ENCODE measurements at regions not wholly inside any gene's neighbourhood (a gene's known extent, or its start where the extent isn't known, plus 50 kb on each side); places are given as distances from the start of the nearest gene placed in this dataset.

- H3K23me2 ChIP-seq (ENCODE audit: low read depth, low read length) = no peaks in the 10 kb centered on the region
- H2BK15ac ChIP-seq (ENCODE audit: low read length) = no peak overlapping the region
- DNase-seq (ENCODE audit: low read depth in 1 of 2, low spot score in 2 of 2) = no peak
- H2BK20ac ChIP-seq (ENCODE audit: low read length) = no peak overlapping the region
- no peak overlapping the region for H3K4me3 ChIP-seq (ENCODE audit: extremely low read depth in 1 of 4, insufficient read depth in 2 of 4, low read depth in 3 of 4, low read length in 4 of 4)
- H3K4ac ChIP-seq (replicated peaks; ENCODE audit: insufficient read length, low read depth, low read length) = no peak overlapping the region
- no peak overlapping the region for H3K23ac ChIP-seq (ENCODE audit: insufficient read length)
- H2AK5ac ChIP-seq (ENCODE audit: low read depth, low read length) = no peak overlapping the region
- no peak overlapping the region for H2BK120ac ChIP-seq (replicated peaks; ENCODE audit: low read depth, low read length)
- WGBS, 2 experiments (ENCODE audit: extremely low coverage in 1 of 2, insufficient coverage in 1 of 2, insufficient read length in 1 of 2, insufficient replicate concordance in 2 of 2, low coverage in 1 of 2, low lambda C conversion rate in 2 of 2, missing lambda C conversion rate in 1 of 2) = 83% methylated on average over 4 of the region's 4 CpGs; no CpG with 5 or more reads in 1 of the 2 experiments
- H3K4me2 ChIP-seq (ENCODE audit: insufficient read depth in 1 of 2, low read depth in 2 of 2, low read length in 2 of 2) = no peak overlapping the region
- H3K36me3 ChIP-seq (ENCODE audit: control insufficient read depth in 2 of 4, insufficient read depth in 4 of 4, low read length in 3 of 4) = no peaks in the 10 kb centered on the region
- no peak overlapping the region for H4K8ac ChIP-seq (ENCODE audit: extremely low read depth, insufficient read depth, low read length)
- no peaks in the 10 kb centered on the region for H3K79me2 ChIP-seq (ENCODE audit: control insufficient read depth in 1 of 2, insufficient read depth in 2 of 2, low read length in 2 of 2)
- no peaks in the 10 kb centered on the region for H3K79me1 ChIP-seq (ENCODE audit: low read depth, low read length)
- H3K9me3 ChIP-seq (ENCODE audit: insufficient read depth in 2 of 2, low read depth in 1 of 2, low read length in 1 of 2) = no peaks in the 10 kb centered on the region
- no peak for FAIRE-seq
- H3K9ac ChIP-seq (replicated peaks in 1 of 4; ENCODE audit: extremely low read depth in 1 of 4, low read depth in 3 of 4, low read length in 3 of 4) = no peak overlapping the region
- H2BK5ac ChIP-seq (ENCODE audit: low read depth, low read length) = no peak overlapping the region
- no peaks in the 10 kb centered on the region for H3K27me3 ChIP-seq (replicated peaks in 1 of 4; ENCODE audit: control insufficient read depth in 3 of 4, extremely low read depth in 1 of 4, insufficient read depth in 3 of 4, low read length in 3 of 4)
- H3K4me1 ChIP-seq (replicated peaks in 1 of 4; ENCODE audit: control insufficient read depth in 3 of 4, insufficient read depth in 4 of 4, low read length in 3 of 4) = peaks cover 0 to 5% (median 3%) of the 10 kb centered on the region in 4 experiments; a peak in 3 of 7 replicates
- no peak overlapping the region for H2AFZ ChIP-seq (ENCODE audit: low read length)
- POLR2A ChIA-PET (ENCODE audit: partially characterized antibody) = no interaction called here
- no peak overlapping the region for H4K5ac ChIP-seq (ENCODE audit: insufficient read length, low read depth, low read length)
- CTCF ChIA-PET (ENCODE audit: partially characterized antibody) = interaction anchor here (0.5 to 1.1 kb wide), 3 partner anchors 22 to 550 kb away, joined by 4 read pairs; no protein-coding TSS in a partner anchor
- H3K56ac ChIP-seq (replicated peaks; ENCODE audit: insufficient read length, low read depth, low read length) = no peak overlapping the region
- no peak overlapping the region for H2BK12ac ChIP-seq (ENCODE audit: low read depth, low read length)
- H4K91ac ChIP-seq (replicated peaks; ENCODE audit: insufficient read length, low read length) = no peak overlapping the region
- H3K18ac ChIP-seq (ENCODE audit: extremely low read depth, low read length) = no peak overlapping the region
- no peaks in the 10 kb centered on the region for H4K20me1 ChIP-seq (replicated peaks in 1 of 2; ENCODE audit: control insufficient read depth in 1 of 2, insufficient read depth in 2 of 2, low read length in 2 of 2)
- no peak overlapping the region for H3K14ac ChIP-seq (ENCODE audit: insufficient read length)
- no peak overlapping the region for H3K27ac ChIP-seq (ENCODE audit: low read depth, low read length)
- TF ChIP-seq SP4 (IDR thresholded peaks at IDR 0.05; ENCODE audit: low read length) = no peak
- TF ChIP-seq SIN3A (conservative IDR thresholded peaks at IDR 0.05 in 1 of 2, IDR thresholded peaks at IDR 0.05 in 1 of 2; ENCODE audit: low read depth in 1 of 2, low read length in 2 of 2) = no peak
- TF ChIP-seq HDAC2 (IDR thresholded peaks at IDR 0.05; ENCODE audit: borderline replicate concordance in 1 of 2, low read depth in 2 of 2, low read length in 2 of 2) = no peak
- TF ChIP-seq USF2 (IDR thresholded peaks at IDR 0.05; ENCODE audit: low read length) = no peak
- no peak for TF ChIP-seq KDM4A (IDR thresholded peaks at IDR 0.05; ENCODE audit: low read depth, low read length, severe bottlenecking)
- no peak for TF ChIP-seq JUND (IDR thresholded peaks at IDR 0.05; ENCODE audit: low read length)
- TF ChIP-seq JUN (IDR thresholded peaks at IDR 0.05; ENCODE audit: low read depth, low read length) = no peak
- TF ChIP-seq CBX5 (IDR thresholded peaks at IDR 0.05; ENCODE audit: low read depth, low read length) = no peak
- no peak for TF ChIP-seq KDM1A (IDR thresholded peaks at IDR 0.05; ENCODE audit: borderline replicate concordance, low read length)
- TF ChIP-seq RFX5 (IDR thresholded peaks at IDR 0.05; ENCODE audit: borderline replicate concordance, low read depth, low read length) = no peak
- no peak for TF ChIP-seq BCL11A (IDR thresholded peaks at IDR 0.05; ENCODE audit: low read depth in 2 of 2, low read length in 2 of 2)
- TF ChIP-seq CBX8 (IDR thresholded peaks at IDR 0.05; ENCODE audit: borderline replicate concordance, low read depth, low read length) = no peak
Observed at GRCh38 chr4:155506745-155507144, 130.0 kb upstream of the MAP9 start.

Measured in H1 (cell line).